DND-41 (cell line): ENCODE measurements at regions not wholly inside any gene's neighbourhood (a gene's known extent, or its start where the extent isn't known, plus 50 kb on each side); places are given as distances from the start of the nearest gene placed in this dataset.

Source experiments
- EZH2 ChIP-seq: IDR thresholded peaks from 3 replicates; pipeline ENCODE4 v1.6.1; 2012; ENCODE audit warnings: borderline replicate concordance, low read depth, mild to moderate bottlenecking, moderate library complexity, low read length, inconsistent platforms; ENCODE audit not compliant: severe bottlenecking
- TF ChIP-seq, protein P1 (sequence below): IDR thresholded peaks from 2 replicates; pipeline ENCODE4 v1.5.1; 2012; ENCODE audit warnings: borderline replicate concordance, low read length, moderate library complexity, mild to moderate bottlenecking; ENCODE audit not compliant: poor library complexity, severe bottlenecking; ENCODE audit errors: extremely low read depth

DNA sequence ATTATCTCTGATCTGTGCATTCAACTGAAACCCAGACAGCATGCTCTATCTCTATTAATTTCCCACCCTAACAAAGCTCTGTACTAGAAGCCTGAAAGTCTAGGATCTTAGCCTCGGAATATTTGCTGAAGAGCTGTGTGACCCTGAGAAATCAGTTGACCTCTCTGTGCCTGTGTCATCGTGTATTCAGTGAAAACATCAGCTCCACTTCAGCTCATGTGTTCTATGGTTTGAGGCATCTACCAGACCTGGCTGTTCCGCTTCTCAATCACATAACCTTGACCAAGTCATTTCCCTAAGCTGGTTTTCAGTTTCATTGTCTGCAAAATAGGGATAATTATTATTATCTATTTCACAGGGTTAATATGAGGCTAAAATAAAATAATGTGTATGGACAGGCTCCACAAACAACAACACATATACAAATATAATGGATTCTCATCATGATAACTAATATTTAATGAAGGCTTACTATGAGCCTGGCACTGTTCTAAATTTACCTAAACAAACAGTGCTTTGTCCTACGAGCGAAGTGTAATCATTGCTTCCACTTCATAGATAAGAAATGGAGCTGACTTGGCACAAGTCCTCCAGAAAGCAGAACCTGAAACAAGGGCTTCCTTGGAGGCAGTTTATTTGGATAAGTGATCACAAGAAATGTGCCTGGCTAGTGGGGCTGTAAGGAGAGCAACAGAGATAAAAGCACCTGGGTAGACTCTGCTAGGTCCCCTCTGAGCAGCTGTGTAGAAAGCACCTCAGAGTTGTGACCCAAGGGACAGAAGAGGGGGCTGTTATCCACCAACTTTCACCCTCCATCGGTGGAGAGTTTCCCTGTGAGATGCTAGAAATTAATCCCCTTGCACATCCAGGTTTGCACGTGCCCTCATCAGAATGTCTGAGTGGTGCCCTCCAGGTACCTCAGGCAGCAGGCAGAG lies 356.9 kb downstream of the RAB28 start:
- TF ChIP-seq, protein P1, sequence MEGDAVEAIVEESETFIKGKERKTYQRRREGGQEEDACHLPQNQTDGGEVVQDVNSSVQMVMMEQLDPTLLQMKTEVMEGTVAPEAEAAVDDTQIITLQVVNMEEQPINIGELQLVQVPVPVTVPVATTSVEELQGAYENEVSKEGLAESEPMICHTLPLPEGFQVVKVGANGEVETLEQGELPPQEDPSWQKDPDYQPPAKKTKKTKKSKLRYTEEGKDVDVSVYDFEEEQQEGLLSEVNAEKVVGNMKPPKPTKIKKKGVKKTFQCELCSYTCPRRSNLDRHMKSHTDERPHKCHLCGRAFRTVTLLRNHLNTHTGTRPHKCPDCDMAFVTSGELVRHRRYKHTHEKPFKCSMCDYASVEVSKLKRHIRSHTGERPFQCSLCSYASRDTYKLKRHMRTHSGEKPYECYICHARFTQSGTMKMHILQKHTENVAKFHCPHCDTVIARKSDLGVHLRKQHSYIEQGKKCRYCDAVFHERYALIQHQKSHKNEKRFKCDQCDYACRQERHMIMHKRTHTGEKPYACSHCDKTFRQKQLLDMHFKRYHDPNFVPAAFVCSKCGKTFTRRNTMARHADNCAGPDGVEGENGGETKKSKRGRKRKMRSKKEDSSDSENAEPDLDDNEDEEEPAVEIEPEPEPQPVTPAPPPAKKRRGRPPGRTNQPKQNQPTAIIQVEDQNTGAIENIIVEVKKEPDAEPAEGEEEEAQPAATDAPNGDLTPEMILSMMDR = no peak
- no peak for TF ChIP-seq EZH2
